ENCODE measurements at regions not wholly inside any gene's neighbourhood (a gene's known extent, or its start where the extent isn't known, plus 50 kb on each side); places are given as distances from the start of the nearest gene placed in this dataset.

GRCh38 chr20:40946451-40946850 lies 82.2 kb upstream of the TOP1 start:
- ChIA-PET POLR2A (no interaction called here), CTCF (interaction anchor here (1.0 to 2.4 kb wide), 3 partner anchors 12 to 206 kb away, joined by 3 to 23 read pairs (median 6); no protein-coding TSS in a partner anchor), RAD21 (ENCODE audit: low non-redundant PET in 1 of 2, low total read pairs in 2 of 2, uncharacterized antibody in 2 of 2, unreplicated experiment in 2 of 2) (interaction anchor here (0.7 to 1.8 kb wide), 5 partner anchors 149 to 240 kb away, joined by 3 to 9 read pairs (median 7); no protein-coding TSS in a partner anchor)
- no peak overlapping the region for H3K27ac ChIP-seq (ENCODE audit: low read depth, low read length)
- intact Hi-C loops (cut with micrococcal nuclease): loop anchor here (5.0 kb wide), 2 partner anchors 149 to 1834 kb away; no protein-coding TSS in a partner anchor
- H4K20me1 ChIP-seq (ENCODE audit: insufficient read depth): no peaks in the 10 kb centered on the region
- no peak for DNase-seq (ENCODE audit: low read depth, low spot score)
- H3K79me2 ChIP-seq (ENCODE audit: insufficient read depth, low read length): no peaks in the 10 kb centered on the region
- H3K9ac ChIP-seq (ENCODE audit: low read length): no peak overlapping the region
- TF ChIP-seq TCF7L2 (IDR thresholded peaks at IDR 0.05; ENCODE audit: borderline replicate concordance, extremely low read depth, insufficient read depth, insufficient read length): no peak
- no peak for TF ChIP-seq FOSL1 (IDR thresholded peaks at IDR 0.05; ENCODE audit: low read depth)
- no peak for TF ChIP-seq ATF3 (IDR thresholded peaks at IDR 0.05)
- TF ChIP-seq RAD21 (IDR thresholded peaks at IDR 0.05; ENCODE audit: low read depth): no peak
- no peak for TF ChIP-seq ZBTB33 (IDR thresholded peaks at IDR 0.05; ENCODE audit: extremely low read depth, insufficient replicate concordance, low read length)
- no peak for TF ChIP-seq SRF (IDR thresholded peaks at IDR 0.05; ENCODE audit: low read depth)
- no peak overlapping the region for H3K4me2 ChIP-seq (ENCODE audit: low read length)
- no peaks in the 10 kb centered on the region for H3K36me3 ChIP-seq (ENCODE audit: control insufficient read depth in 1 of 2, insufficient read depth in 2 of 2, low read length in 2 of 2)
- H3K9me3 ChIP-seq (ENCODE audit: control insufficient read depth in 1 of 2, insufficient read depth in 1 of 2, low read depth in 1 of 2, low read length in 2 of 2): no peaks in the 10 kb centered on the region
- peaks cover 0 to 24% of the 10 kb centered on the region in 2 experiments; a peak in 2 of 4 replicates for H3K4me1 ChIP-seq (ENCODE audit: control insufficient read depth in 1 of 2, insufficient read depth in 2 of 2, low read length in 2 of 2)
- BruUV-seq (replicated peaks): no TSS peak
- H3K4me3 ChIP-seq (replicated peaks in 1 of 2; ENCODE audit: low read depth in 1 of 2, low read length in 2 of 2): no peak overlapping the region
- ATAC-seq: no peak
- no peaks in the 10 kb centered on the region for H3K9me2 ChIP-seq (ENCODE audit: insufficient read depth)
- no peak overlapping the region for H2AFZ ChIP-seq (ENCODE audit: low read depth, low read length, poor library complexity, severe bottlenecking)
- H3K27me3 ChIP-seq (ENCODE audit: insufficient read depth, low read length): no peaks in the 10 kb centered on the region
